HG03571 (cell line): ENCODE measurements at regions not wholly inside any gene's neighbourhood (a gene's known extent, or its start where the extent isn't known, plus 50 kb on each side); places are given as distances from the start of the nearest gene placed in this dataset.
"Not testable (repeated sequence)": the region's sequence is repeated elsewhere in the genome, so short reads cannot be mapped to it uniquely, and the experiment has no call there.

Source experiments
- ATAC-seq: cut with Tn5 transposase; IDR thresholded peaks from one replicate; pipeline ENCODE4 v1.9.1; 2021; ENCODE audit not compliant: unreplicated experiment

DNA sequence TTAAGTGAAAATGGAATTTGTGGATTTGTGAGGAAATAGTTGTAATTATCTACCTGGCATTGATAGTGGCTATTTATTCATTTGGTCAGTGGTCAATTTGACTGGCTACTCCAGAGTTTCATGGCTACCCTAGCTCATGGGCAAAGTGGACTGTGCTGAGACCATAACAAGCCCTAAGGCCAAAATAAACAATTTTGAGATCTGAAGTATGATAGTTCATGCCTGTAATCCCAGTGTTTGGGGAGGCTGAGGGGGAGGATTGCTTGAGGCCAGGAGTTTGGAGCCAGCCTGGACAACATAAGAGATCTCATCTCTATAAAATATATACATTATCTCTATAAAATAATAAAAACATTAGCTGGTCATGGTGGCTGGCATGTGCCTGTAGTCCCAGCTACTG lies 311.7 kb downstream of the HIVEP2 start:
- no peak for ATAC-seq

DNA sequence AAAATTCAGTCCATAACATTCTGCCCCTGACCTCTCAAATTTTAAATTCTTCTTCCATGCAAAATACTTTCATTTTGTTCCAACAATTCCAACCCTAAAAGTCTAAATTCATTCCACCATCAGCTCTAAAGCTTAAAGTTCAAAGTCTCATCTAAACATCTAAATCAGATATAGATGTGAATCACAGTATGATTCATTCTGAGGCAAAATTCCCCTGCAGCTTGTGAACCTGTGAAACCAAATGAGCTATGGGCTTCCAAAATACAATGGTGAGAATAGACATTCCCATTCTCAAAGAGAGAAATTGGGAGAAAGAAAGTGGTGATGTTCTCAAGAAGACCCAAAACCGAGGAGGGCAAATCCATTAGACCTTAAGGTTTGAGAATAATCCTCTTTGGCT lies 309.8 kb downstream of the HIVEP2 start:
- no peak for ATAC-seq

DNA sequence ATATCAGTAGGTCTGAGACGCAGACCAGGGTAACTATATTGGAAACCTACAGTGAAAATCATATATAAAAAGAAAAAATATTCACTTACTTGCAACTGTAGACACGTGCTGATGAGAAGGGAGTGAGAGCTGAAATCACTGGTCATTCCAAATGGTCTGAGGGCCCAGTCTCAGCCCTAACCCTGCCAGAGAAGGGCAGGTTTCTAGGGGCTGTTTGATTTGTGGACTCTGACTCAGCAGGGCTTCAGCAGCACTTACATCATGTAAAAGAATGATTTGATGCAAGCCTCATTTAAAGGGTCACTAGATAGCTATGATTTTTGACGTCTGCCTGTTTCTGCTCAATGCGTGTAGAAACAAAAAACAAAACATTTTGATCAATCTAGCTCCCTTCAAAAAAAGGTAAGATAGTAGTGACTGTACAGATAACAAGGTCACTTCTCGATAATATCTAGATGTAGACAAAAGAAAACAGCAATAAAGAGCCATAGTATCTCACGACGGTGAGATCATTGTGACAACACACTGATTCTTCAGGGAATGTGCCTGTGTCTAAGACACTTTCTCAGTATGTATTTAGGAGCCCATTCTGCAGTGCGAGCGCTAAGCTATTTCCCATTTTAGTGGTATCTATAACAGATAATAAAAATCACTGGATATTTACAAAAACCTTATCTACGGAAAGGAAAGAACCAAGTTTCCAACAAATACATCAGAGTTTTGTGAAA lies 307.2 kb downstream of the HIVEP2 start:
- no peak for ATAC-seq

DNA sequence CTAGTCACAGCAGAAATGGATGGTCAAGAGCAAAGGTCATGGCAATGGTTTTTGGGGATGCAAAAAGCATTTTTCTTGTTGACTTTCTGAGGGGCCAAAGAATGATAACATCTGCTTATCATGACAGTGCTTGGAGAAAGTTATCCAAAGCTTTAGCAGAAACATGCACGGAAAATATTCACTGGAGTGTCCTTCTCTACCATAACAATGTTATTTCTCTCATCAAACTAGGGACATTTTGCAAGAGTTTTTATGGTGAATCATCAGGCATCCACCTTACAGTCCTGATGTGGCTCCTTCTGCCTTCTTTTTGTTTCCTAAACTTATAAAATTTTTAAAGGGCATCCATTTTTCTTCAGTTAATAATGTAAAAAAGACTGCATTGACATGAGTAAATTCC lies 302.3 kb downstream of the HIVEP2 start:
- no peak for ATAC-seq

DNA sequence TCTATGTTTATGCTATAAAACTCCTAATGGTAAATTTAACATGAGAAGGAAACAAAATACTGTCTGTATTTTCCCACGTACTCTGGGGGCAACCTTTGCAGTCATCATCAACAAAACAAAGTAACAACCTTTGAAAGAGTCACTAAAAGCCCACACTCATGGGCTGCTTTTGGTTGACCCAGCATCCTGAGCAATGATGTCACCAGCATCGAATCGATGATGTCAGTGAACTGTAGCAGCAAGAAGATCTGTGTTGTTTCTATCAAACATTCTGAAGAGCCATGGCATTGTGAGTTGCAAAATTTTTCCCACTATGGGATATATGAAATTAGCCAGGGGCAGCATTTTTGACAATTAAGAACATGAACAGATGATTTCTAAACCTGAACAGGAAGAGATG lies 300.1 kb downstream of the HIVEP2 start:
- ATAC-seq = no peak

DNA sequence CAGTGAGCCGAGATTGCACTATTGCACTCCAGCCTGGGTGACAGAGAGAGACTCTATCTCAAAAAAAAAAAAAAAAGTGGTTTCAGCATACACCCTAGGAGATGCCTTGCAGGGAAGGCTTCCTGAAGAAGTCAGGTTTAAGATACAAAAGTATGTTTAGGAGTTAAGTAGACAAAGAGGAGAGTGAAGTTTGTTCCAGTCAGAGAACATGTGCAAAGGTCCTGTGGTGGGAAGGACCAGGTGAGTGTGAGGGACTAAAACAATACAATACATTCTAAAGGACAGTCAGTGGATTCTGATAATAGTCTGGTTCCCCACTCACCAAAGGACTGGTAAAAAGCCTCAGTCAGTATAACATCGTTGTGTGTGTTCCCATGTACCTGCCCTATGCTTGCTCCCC lies 299.3 kb downstream of the HIVEP2 start:
- ATAC-seq = no peak

DNA sequence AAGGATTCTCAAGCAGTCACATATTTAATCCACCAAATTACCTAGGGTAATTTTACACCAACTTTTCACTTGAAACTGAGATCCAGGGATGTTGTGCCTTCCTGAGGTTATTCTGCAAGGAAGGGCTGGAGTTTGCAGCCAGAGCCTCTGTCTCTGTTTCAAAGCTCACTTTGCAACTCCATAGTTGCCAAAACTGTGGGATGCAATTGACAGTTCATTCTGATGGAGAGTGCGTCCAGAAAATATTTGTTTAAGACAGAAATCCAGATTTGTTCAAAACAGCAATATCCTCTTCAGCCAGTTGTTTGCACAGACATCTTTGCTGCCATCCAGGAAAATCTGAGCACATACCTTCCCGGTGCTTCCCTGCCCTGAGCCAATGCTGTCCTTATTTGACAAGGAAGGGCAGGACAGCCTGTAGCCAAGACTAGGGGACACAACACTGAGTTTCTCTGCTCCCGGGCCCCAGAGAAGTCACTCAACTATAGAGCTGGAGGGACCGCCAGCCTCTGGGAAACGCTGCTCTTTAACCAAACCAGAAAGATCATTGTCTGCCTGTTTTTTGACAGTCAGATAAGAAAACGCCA lies 297.4 kb downstream of the HIVEP2 start:
- ATAC-seq = no peak

DNA sequence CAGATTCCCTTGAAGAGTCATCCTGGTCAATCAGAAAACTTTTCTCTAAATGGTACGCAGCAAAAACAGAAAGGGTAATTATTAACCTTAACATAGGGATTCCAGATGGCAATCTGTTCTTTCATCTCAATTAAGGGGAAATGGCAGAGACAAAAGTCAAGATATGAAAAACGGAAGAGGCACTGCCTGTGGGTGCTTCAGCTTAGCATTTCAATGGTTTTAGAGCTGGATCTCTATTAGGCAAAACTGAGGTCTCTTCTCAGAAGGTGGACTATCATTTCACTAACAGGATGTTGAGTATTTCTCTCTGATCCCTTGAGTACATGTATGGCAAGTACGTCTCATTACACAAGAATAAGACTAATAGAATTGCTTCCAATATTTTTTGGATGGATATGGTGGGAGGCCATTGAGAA lies 296.9 kb downstream of the HIVEP2 start:
- ATAC-seq = no peak

DNA sequence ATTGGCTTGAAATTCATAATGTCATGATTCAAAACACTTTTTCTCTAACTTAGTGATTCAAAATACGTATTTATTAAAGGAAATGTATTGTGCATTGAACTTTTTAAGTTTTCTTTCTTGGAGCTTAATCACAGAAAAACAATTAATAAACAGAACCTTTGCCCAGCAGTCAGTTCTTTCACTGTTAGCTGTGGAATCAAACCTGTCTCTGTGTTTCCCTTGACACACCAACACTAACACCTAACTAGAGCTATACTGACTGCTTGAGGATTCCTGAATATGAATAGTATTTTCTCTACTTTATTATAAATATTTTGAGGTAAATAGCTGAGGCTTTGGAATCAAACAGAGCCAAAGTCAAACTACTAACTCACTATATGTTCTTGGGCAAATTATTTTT lies 296.4 kb downstream of the HIVEP2 start:
- no peak for ATAC-seq

DNA sequence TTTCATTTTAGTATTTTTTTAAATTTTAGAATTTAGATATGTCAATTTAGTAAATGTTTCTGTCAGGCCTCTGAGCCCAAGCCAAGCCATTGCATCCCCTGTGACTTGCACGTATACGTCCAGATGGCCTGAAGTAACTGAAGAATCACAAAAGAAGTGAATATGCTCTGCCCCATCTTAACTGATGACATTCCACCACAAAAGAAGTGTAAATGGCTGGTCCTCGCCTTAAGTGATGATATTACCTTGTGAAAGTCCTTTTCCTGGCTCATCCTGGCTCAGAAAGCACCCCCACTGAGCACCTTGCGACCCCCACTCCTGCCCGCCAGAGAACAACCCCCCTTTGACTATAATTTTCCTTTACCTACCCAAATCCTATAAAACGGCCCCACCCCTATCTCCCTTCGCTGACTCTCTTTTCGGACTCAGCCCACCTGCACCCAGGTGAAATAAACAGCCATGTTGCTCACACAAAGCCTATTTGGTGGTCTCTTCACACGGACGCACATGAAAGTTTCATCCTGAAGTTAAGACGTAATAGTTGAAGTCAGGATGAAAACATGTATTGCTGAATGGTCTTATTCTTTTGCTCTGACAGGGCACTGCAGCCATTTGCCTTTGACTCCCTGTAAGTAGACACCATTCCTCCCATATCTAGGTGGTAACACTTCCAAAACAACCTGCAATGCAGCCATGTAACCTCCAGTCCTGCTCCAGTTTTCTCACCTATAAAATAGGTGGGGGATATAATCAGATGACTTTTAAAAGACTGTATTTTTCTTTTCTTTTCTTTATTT lies 295.3 kb downstream of the HIVEP2 start:
- ATAC-seq = not testable (repeated sequence)

DNA sequence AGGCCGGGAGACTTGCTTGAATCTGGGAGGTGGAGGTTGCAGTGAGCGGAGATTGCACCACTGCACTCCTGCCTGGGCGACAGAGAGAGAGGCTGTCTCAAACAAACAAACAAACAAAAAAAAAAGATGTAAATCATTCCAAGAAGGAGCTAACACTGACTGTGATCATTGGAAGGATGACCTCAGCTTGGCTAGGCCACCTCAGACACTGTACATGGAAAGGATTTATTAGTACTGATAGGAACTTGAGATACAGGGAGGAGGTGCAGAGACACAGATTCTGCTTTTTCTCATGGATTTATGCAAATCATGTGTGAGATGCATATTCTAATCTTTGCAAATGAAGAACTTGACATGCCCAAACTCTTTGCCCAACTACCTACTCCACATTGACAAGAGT lies 293.6 kb downstream of the HIVEP2 start:
- ATAC-seq = no peak

DNA sequence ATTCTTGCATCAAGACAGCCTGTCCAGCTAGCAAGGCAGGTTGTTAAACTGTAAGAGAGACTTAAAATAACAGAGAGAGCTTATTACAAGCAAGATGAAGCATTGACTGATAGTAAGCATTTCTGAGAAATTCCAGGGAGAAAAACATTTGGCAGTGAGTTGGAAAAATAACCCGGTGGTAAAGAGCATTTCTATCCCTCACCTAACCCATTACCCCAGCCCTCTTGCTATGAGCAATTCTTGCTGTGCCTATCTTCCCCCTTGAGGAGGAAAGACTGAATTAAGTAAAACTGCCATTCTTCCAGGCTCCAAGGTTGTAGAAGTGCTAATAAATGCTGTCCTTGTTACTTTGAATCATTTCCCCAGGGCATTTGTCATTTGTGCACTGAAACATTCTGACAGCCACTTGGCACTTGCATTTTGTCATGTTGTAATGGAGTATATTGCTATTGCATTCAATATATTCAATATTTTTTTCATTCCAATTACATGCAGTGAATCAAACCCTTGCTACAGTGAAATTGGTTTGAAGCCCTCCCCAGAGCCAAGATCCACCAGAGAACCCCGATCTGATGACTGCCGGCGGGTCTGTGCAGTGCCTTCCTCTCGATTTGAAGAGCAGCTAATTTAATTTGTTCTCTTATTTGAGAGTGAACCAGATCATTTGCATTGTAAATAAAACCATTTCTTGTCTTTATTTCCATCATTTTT lies 291.1 kb downstream of the HIVEP2 start:
- ATAC-seq = no peak

DNA sequence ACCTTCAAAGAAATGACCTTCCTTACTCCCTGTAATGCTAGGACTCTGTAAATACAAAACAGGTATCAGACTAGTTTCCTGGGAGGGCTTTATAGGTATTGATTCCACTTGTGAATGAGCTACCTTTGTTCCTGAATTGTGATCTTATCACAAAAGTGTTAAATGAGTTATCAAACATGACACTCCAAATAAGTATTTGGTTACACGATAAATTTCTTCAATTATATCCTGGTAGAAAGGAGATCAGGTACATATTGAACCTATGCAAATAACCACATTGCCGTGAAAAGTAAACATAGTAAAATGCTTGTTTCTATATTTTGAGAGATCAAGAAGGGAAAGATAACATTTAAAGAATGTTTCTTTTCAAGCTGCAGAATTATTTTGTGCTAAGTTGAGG lies 285.3 kb downstream of the HIVEP2 start:
- no peak for ATAC-seq

DNA sequence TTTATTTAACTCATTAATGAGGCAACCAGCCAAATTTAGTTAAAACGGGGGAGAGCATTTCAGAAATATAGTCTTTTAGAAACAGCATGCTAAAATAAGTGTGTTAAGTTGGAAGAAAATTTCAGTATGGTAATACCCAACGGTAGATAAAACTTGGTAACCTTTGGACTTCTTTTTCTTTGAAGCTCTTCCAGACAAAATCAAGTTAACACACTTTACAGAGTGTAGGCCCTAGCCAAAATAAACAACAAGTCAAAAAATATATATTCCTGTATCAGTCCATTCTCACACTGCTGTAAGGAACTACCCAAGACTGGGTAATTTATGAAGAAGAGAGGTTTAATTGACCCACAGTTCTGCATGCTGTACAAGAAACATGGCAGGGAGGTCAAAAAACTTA lies 279.6 kb downstream of the HIVEP2 start:
- no peak for ATAC-seq

DNA sequence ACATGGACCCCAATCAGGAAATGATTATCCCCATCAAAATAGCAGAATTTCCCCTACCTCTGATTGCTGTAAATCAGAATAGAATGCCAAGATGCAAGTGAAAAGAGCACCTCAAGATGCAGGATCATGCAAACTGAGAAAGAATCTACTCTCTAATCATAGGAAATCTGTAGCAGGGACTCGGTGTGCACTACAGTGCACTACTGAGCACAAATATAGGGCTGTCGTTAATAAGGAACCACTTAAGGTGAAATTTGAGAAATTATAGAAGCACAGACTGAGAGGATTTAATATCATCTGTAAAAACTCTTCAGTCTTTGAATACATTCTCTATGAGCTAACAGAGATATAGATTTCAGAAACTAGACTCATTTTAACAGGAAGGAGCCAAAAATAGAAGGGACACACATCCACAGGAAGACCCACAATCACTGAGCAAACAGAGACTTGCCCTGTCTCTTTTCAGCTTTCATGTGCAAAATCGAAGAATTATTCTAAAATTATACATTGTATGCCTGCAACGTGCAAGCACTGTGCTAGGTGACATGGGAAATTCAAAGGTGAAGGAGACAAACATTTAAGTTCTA lies 278.3 kb downstream of the HIVEP2 start:
- ATAC-seq = no peak

DNA sequence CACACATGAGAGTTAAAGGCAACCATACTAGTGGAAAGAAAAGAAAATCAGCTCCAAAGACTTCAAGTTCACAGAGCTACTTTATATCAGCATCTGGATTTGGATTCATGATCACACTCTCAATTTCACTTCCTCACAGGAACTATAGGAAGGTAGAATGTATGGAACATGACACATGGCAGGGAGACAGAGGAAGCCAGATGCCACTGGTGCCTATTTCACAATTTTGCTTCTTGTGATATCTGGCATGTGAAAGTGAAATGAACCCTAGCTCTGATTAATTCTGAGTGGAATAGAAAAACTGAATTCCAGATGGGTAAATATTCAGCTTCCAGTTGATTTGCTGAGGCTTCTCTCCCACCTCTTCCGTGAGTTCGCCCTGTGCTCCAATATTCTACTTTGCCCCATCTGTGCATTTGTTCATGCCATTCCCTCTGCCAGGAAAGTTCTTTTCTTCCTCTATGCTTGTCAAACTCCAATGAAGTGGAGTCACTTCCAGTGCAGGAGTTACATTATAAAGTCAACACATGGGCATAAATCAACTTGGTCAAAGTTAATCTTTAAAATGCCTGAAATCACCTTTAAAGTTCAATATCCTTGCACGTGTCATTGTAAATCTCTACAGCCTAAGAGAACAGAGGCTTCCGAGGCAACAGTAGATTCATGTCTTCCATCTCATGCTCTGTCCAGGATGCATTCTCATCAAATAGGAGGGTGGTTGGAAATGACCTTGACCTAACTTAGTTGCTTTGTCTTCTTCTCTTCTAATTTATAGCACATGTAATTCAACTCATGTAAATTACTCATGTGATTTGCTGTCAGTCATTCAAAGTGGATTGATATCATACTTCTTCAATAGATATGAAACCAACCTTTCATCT lies 275.3 kb downstream of the HIVEP2 start:
- no peak for ATAC-seq

DNA sequence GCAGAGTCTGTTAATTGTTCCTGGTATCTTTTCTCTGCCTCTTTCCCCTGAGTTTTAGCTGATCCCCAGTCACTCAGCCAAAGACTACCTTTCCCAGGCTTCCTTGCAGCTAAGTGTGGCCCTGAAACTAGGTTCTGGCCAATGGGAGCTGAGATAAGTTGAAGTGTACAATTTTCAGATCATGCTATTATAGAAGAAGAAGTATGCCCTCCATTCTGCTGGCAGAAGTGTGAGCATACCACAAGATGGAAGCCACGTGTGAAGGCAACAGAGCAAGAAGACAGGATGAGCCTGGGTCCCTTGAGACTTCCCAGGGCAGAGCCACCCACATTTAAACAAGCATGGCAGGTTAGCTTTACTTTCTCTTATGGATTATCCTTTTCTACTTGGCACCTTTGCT lies 273.2 kb downstream of the HIVEP2 start:
- ATAC-seq = peak; percentile 96

DNA sequence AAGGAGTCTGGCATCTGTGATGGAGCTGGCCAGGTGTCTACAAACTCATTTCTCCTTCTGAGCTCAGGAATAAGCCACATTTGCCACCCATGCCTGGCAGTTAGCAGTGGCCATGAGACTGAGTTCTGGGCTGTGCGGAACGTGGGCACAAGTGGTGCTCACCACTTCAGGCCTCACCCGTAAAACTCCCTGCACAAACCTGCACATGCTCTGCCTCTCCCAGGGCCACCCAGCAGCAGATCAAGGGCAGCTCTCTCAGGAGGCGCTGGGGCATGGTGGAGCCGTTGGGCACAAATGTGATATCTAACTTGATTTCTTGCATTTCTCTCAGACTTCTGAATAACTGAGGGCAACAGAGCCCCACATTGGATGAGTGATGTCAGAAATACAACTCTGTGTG lies 269.5 kb downstream of the HIVEP2 start:
- ATAC-seq = no peak

DNA sequence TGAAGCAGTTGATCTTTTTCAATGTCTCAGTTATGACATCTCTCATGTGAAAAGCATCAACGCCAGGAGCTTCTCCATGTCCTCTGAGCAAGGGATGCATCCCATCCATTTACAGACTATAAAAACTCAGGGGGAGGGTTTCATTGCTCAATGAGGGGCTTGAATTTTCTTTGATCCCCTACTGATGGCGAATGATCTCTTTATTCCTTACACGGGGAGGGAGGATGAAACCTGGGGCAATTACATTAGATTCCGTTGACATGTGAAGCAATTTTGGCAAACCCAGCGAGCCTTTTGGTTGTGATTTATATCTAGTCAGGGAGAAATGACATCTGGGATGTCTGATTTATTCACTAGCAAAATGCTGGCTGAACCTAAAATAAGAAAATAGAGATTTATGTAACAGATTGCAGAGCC lies 268.9 kb downstream of the HIVEP2 start:
- no peak for ATAC-seq

DNA sequence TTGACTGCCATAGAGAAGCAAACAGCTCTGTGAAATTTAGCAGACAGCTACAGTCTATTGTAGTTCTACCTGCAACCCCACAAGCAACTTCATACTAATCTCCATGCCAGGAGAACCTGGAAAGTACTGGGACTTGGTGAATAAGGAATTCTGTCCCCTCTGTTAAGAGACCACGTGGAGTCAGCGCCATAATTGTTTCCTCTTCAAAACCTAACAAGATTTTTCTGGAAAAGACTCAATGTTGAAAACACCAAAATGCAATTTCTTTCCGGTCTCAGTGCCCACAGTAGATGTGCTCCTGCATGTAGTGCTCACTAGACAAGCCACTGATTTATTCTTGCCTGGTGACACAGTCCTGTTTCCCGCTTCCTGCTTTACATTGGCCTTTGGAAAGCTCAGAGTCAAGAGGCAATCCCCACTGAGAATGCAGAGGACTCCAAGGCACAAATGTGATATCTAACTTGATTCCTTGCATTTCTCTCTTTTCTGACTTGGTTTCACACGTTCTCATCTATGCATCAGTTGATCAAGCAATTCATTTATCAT lies 268.3 kb downstream of the HIVEP2 start:
- ATAC-seq = no peak
